H1 (cell line): ENCODE measurements at regions not wholly inside any gene's neighbourhood (a gene's known extent, or its start where the extent isn't known, plus 50 kb on each side); places are given as distances from the start of the nearest gene placed in this dataset.

Experiments
- CTCF ChIA-PET: fragments of 300-600 bp; sonication (Branson Sonifier 250); formaldehyde crosslinking; loops from one replicate; lab custom pipeline; 2021; ENCODE audit not compliant: partially characterized antibody; lab: Charles Lee
- POLR2A ChIA-PET: fragments of 300-600 bp; sonication (Branson Sonifier 250); formaldehyde crosslinking; loops from one replicate; lab custom pipeline; 2021; ENCODE audit warnings: inconsistent platforms; ENCODE audit not compliant: partially characterized antibody; lab: Charles Lee
- DNase-seq, 2 experiments: peaks; one replicate each; pipeline versions ENCODE4 v3.0.0 to v3.0.0-alpha.2; 2010 to 2022; ENCODE audit warnings: low spot score in 2 of 2, low read depth in 1 of 2, mixed read lengths in 1 of 2
- FAIRE-seq: peaks from 2 replicates; lab custom pipeline; 2011; peaks lifted over from hg19 to GRCh38; lab: Jason Lieb, UNC
- H2AFZ ChIP-seq: 2 replicates; pipeline ENCODE4 v1.8.1; 2012; ENCODE audit warnings: low read length, inconsistent platforms
- H2AK5ac ChIP-seq: 2 replicates; pipeline ENCODE4 v1.6.1; 2013; ENCODE audit warnings: low read depth, low read length
- H2BK120ac ChIP-seq: replicated peaks from 2 replicates; pipeline ENCODE3; 2013; ENCODE audit warnings: low read depth, low read length, inconsistent platforms
- H2BK12ac ChIP-seq: 2 replicates; pipeline ENCODE4 v1.6.1; 2013; ENCODE audit warnings: low read depth, low read length
- H2BK15ac ChIP-seq: 2 replicates; pipeline ENCODE4 v1.6.1; 2013; ENCODE audit warnings: low read length
- H2BK20ac ChIP-seq: 2 replicates; pipeline ENCODE4 v1.6.1; 2013; ENCODE audit warnings: low read length
- H2BK5ac ChIP-seq: 2 replicates; pipeline ENCODE4 v1.6.1; 2013; ENCODE audit warnings: low read depth, low read length
- H3K14ac ChIP-seq: 2 replicates; pipeline ENCODE4 v1.6.1; 2013; ENCODE audit warnings: inconsistent platforms; ENCODE audit not compliant: insufficient read length
- H3K18ac ChIP-seq: 2 replicates; pipeline ENCODE4 v1.6.1; 2013; ENCODE audit warnings: low read length; ENCODE audit errors: extremely low read depth
- H3K23ac ChIP-seq: 2 replicates; pipeline ENCODE4 v1.6.1; 2013; ENCODE audit warnings: inconsistent platforms; ENCODE audit not compliant: insufficient read length
- H3K23me2 ChIP-seq: 2 replicates; pipeline ENCODE4 v1.6.1; 2013; ENCODE audit warnings: low read depth, low read length
- H3K27ac ChIP-seq: 2 replicates; pipeline ENCODE4 v1.6.1; 2011; ENCODE audit warnings: low read depth, low read length, inconsistent platforms
- H3K27me3 ChIP-seq, 4 experiments: replicated peaks in 1 of 4; 1 replicate in 1 of 4; 2 replicates in 3 of 4; pipeline versions ENCODE4 v1.6.1 to v1.8.1; 2011 to 2013; ENCODE audit warnings: low read length in 3 of 4, mild to moderate bottlenecking in 3 of 4, inconsistent platforms in 2 of 4, mixed read lengths in 2 of 4, moderate library complexity in 1 of 4; ENCODE audit not compliant: control insufficient read depth in 3 of 4, insufficient read depth in 3 of 4; ENCODE audit errors: extremely low read depth in 1 of 4
- H3K36me3 ChIP-seq, 4 experiments: 2 replicates each; pipeline versions ENCODE4 v1.6.1 to v1.8.1; 2011 to 2013; ENCODE audit warnings: mild to moderate bottlenecking in 4 of 4, low read length in 3 of 4, moderate library complexity in 2 of 4, control low read depth in 1 of 4, inconsistent platforms in 1 of 4; ENCODE audit not compliant: insufficient read depth in 4 of 4, control insufficient read depth in 2 of 4
- H3K4ac ChIP-seq: replicated peaks from 2 replicates; pipeline ENCODE3; 2013; ENCODE audit warnings: low read length, low read depth, mixed read lengths, inconsistent platforms; ENCODE audit not compliant: insufficient read length
- H3K4me1 ChIP-seq, 4 experiments: replicated peaks in 1 of 4; 1 replicate in 1 of 4; 2 replicates in 3 of 4; pipeline versions ENCODE4 v1.6.1 to v1.8.1; 2011 to 2013; ENCODE audit warnings: low read length in 3 of 4, inconsistent platforms in 2 of 4, mixed read lengths in 1 of 4; ENCODE audit not compliant: insufficient read depth in 4 of 4, control insufficient read depth in 3 of 4
- H3K4me2 ChIP-seq, 2 experiments: 2 replicates each; pipeline versions ENCODE4 v1.6.1 to v1.8.1; 2011 to 2013; ENCODE audit warnings: low read depth in 2 of 2, low read length in 2 of 2, control low read depth in 1 of 2, inconsistent platforms in 1 of 2, mild to moderate bottlenecking in 1 of 2; ENCODE audit not compliant: insufficient read depth in 1 of 2
- H3K4me3 ChIP-seq, 4 experiments: fragments of 200-600, 300-600 bp in 1 of 4; sonication (generic), shearing (Covaris generic), sonication (Bioruptor Twin) in 1 of 4; 2 replicates each; pipeline versions ENCODE4 v1.5.1 to v1.8.1; 2011 to 2016; ENCODE audit warnings: low read length in 4 of 4, low read depth in 3 of 4, control low read depth in 2 of 4, inconsistent platforms in 2 of 4, mild to moderate bottlenecking in 2 of 4, mixed read lengths in 1 of 4, moderate library complexity in 1 of 4; ENCODE audit not compliant: insufficient read depth in 2 of 4; ENCODE audit errors: extremely low read depth in 1 of 4
- H3K56ac ChIP-seq: replicated peaks from 2 replicates; pipeline ENCODE3; 2013; ENCODE audit warnings: low read depth, mild to moderate bottlenecking, mixed read lengths, low read length, inconsistent platforms; ENCODE audit not compliant: insufficient read length
- H3K79me1 ChIP-seq: 2 replicates; pipeline ENCODE4 v1.6.1; 2013; ENCODE audit warnings: low read depth, low read length, control low read depth
- H3K79me2 ChIP-seq, 2 experiments: 2 replicates each; pipeline versions ENCODE4 v1.6.1 to v1.8.1; 2012 to 2013; ENCODE audit warnings: low read length in 2 of 2, mild to moderate bottlenecking in 2 of 2, inconsistent platforms in 1 of 2; ENCODE audit not compliant: insufficient read depth in 2 of 2, control insufficient read depth in 1 of 2
- H3K9ac ChIP-seq, 4 experiments: replicated peaks in 1 of 4; 1 replicate in 1 of 4; 2 replicates in 3 of 4; pipeline versions ENCODE4 v1.6.1 to v1.8.1; 2011 to 2013; ENCODE audit warnings: low read depth in 3 of 4, low read length in 3 of 4, control low read depth in 2 of 4, mild to moderate bottlenecking in 2 of 4, moderate library complexity in 2 of 4, inconsistent platforms in 1 of 4; ENCODE audit errors: extremely low read depth in 1 of 4
- H3K9me3 ChIP-seq, 2 experiments: 2 replicates each; pipeline versions ENCODE4 v1.6.1 to v1.8.1; 2012 to 2013; ENCODE audit warnings: mild to moderate bottlenecking in 2 of 2, moderate library complexity in 2 of 2, control low read depth in 1 of 2, inconsistent platforms in 1 of 2, low read depth in 1 of 2, low read length in 1 of 2, mixed read lengths in 1 of 2; ENCODE audit not compliant: insufficient read depth in 2 of 2
- H4K20me1 ChIP-seq, 2 experiments: replicated peaks in 1 of 2; 2 replicates each; pipeline versions ENCODE3 to v1.8.1; 2011 to 2013; ENCODE audit warnings: inconsistent platforms in 2 of 2, low read length in 2 of 2, mild to moderate bottlenecking in 1 of 2; ENCODE audit not compliant: insufficient read depth in 2 of 2, control insufficient read depth in 1 of 2
- H4K5ac ChIP-seq: 2 replicates; pipeline ENCODE4 v1.6.1; 2013; ENCODE audit warnings: low read length, low read depth, mixed read lengths, inconsistent platforms; ENCODE audit not compliant: insufficient read length
- H4K8ac ChIP-seq: 2 replicates; pipeline ENCODE4 v1.8.0; 2013; ENCODE audit warnings: mild to moderate bottlenecking, moderate library complexity, low read length, inconsistent platforms; ENCODE audit not compliant: insufficient read depth; ENCODE audit errors: extremely low read depth
- H4K91ac ChIP-seq: replicated peaks from 2 replicates; pipeline ENCODE3; 2013; ENCODE audit warnings: low read length, mixed read lengths, inconsistent platforms; ENCODE audit not compliant: insufficient read length
- ASH2L ChIP-seq: fragments of 200-600, 300-600 bp; sonication (generic); IDR thresholded peaks from one replicate; pipeline ENCODE4 v1.7.1; 2017; ENCODE audit warnings: low read length
- CBX5 ChIP-seq: fragments of 300-800, 300-1000 bp; sonication (generic); IDR thresholded peaks from 2 replicates; pipeline ENCODE4 v1.7.1; 2016; ENCODE audit warnings: antibody characterized with exemption, low read length, low read depth
- CHD2 ChIP-seq: IDR thresholded peaks from 2 replicates; pipeline ENCODE4 v1.6.1; 2012; ENCODE audit warnings: low read length, improper control_type of control experiment
- CTBP2 ChIP-seq: IDR thresholded peaks from 2 replicates; pipeline ENCODE4 v1.7.0; 2011; ENCODE audit warnings: borderline replicate concordance, mild to moderate bottlenecking, moderate library complexity, mixed read lengths, low read length; ENCODE audit not compliant: insufficient read depth, insufficient read length
- FOSL1 ChIP-seq: IDR thresholded peaks from 2 replicates; pipeline ENCODE4 v1.6.1; 2011; ENCODE audit warnings: mild to moderate bottlenecking, low read depth, low read length, moderate library complexity; ENCODE audit not compliant: insufficient read depth
- GTF2F1 ChIP-seq: IDR thresholded peaks from 2 replicates; pipeline ENCODE4 v1.6.1; 2012; ENCODE audit warnings: low read depth, low read length, improper control_type of control experiment, borderline replicate concordance
- RNF2 ChIP-seq: fragments of 200-900, 300-1000 bp; sonication (generic); IDR thresholded peaks from 2 replicates; pipeline ENCODE4 v1.7.1; 2016; ENCODE audit warnings: borderline replicate concordance, low read depth, mild to moderate bottlenecking, antibody characterized with exemption, low read length; ENCODE audit not compliant: poor library complexity, severe bottlenecking; ENCODE audit errors: missing control alignments
- SP1 ChIP-seq: IDR thresholded peaks from 2 replicates; pipeline ENCODE4 v1.6.1; 2011; ENCODE audit warnings: low read depth, low read length
- SP4 ChIP-seq: IDR thresholded peaks from 2 replicates; pipeline ENCODE4 v1.6.1; 2012; ENCODE audit warnings: low read length, inconsistent platforms
- SRF ChIP-seq: IDR thresholded peaks from 2 replicates; pipeline ENCODE4 v1.6.1; 2011; ENCODE audit warnings: mild to moderate bottlenecking, low read depth, low read length, moderate library complexity
- TAF7 ChIP-seq: optimal IDR thresholded peaks from 2 replicates; pipeline ENCODE3; 2011; ENCODE audit warnings: low read depth, mild to moderate bottlenecking, inconsistent platforms, low read length, moderate library complexity, borderline replicate concordance
- YY1 ChIP-seq: IDR thresholded peaks from 2 replicates; pipeline ENCODE4 v1.6.1; 2011; ENCODE audit warnings: low read depth, mild to moderate bottlenecking, low read length
- WGBS, 2 experiments: shearing (Covaris generic) in 1 of 2; methylation state at CpG; one replicate each; pipeline versions ENCODE4 v1.1.6 to v1.1.7; 2013 to 2015; ENCODE audit warnings: low lambda C conversion rate in 2 of 2, mixed read lengths in 2 of 2, inconsistent platforms in 1 of 2, low coverage in 1 of 2, missing lambda C conversion rate in 1 of 2; ENCODE audit not compliant: insufficient replicate concordance in 2 of 2, insufficient coverage in 1 of 2, insufficient read length in 1 of 2; ENCODE audit errors: extremely low coverage in 1 of 2, missing lambda C conversion rate in 1 of 2; 5-methylcytosine and 5-hydroxymethylcytosine counted together

- DNase-seq, result peak in 1 of 2 experiments; percentile 24
- no peaks in the 10 kb centered on the region for H4K20me1 ChIP-seq
- no peak overlapping the region for H3K14ac ChIP-seq
- no peak overlapping the region for H4K91ac ChIP-seq
- POLR2A ChIA-PET, result interaction anchor here (1.0 to 2.8 kb wide), 2 partner anchors 18 to 100 kb away, joined by 3 to 8 read pairs; no protein-coding TSS in a partner anchor
- CTCF ChIA-PET, result no interaction called here
- no peak overlapping the region for H2BK5ac ChIP-seq
- H2BK15ac ChIP-seq, result no peak overlapping the region
- H3K4me1 ChIP-seq, result no peaks in the 10 kb centered on the region
- no peak for FAIRE-seq
- no peak overlapping the region for H3K18ac ChIP-seq
- H2AFZ ChIP-seq, result peak overlapping the region; percentile 52; the same call in 1 of the 2 replicates
- WGBS, 2 experiments, result 85% methylated on average over 8 of the region's 8 CpGs; no CpG with 5 or more reads in 1 of the 2 experiments
- H3K4me2 ChIP-seq, result no peak overlapping the region
- no peaks in the 10 kb centered on the region for H3K79me2 ChIP-seq
- H3K23ac ChIP-seq, result no peak overlapping the region
- no peak overlapping the region for H2BK12ac ChIP-seq
- H3K4me3 ChIP-seq, result no peak overlapping the region
- no peak overlapping the region for H2BK120ac ChIP-seq
- no peak overlapping the region for H4K5ac ChIP-seq
- H3K9me3 ChIP-seq, result no peaks in the 10 kb centered on the region
- H3K27me3 ChIP-seq, result no peaks in the 10 kb centered on the region
- H3K56ac ChIP-seq, result no peak overlapping the region
- no peak overlapping the region for H3K27ac ChIP-seq
- no peak overlapping the region for H3K4ac ChIP-seq
- H3K9ac ChIP-seq, result no peak overlapping the region
- no peak overlapping the region for H2BK20ac ChIP-seq
- H3K36me3 ChIP-seq, result no peaks in the 10 kb centered on the region
- H3K79me1 ChIP-seq, result no peaks in the 10 kb centered on the region
- no peaks in the 10 kb centered on the region for H3K23me2 ChIP-seq
- H2AK5ac ChIP-seq, result no peak overlapping the region
- no peak overlapping the region for H4K8ac ChIP-seq
- TF ChIP-seq FOSL1, result no peak
- no peak for TF ChIP-seq SP1
- no peak for TF ChIP-seq CBX5
- no peak for TF ChIP-seq ASH2L
- no peak for TF ChIP-seq RNF2
- TF ChIP-seq CTBP2, result no peak
- TF ChIP-seq TAF7, result no peak
- no peak for TF ChIP-seq SRF
- no peak for TF ChIP-seq GTF2F1
- TF ChIP-seq CHD2, result no peak
- TF ChIP-seq YY1, result no peak
- no peak for TF ChIP-seq SP4
Measured at GRCh38 chr1:244952940-244953339, 88.6 kb upstream of the HNRNPU start.
